ENCODE measurements at regions not wholly inside any gene's neighbourhood (a gene's known extent, or its start where the extent isn't known, plus 50 kb on each side); places are given as distances from the start of the nearest gene placed in this dataset.
"Not testable (repeated sequence)": the region's sequence is repeated elsewhere in the genome, so short reads cannot be mapped to it uniquely, and the experiment has no call there.

DNA sequence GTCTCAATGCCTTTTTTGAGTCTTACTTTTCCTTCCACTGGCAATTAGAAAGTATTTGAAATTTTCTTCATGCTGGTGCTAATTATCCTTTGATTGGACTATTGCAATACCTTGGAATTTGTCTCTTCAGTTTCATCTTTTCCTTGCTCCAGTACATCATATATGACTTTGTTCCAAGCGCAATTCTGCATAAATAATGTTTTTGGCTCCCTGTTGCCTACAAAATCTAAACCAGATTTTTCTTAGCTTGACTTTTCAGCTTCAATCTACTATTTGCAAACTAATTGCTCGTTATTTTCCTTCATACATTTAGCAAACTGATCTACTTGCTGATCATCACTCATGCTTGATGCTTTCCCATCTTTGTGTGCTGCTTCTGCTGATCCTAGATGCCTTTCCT is 230.8 kb upstream of the GPR149 start:
- Histone ChIP-seq H3K4me1 (ENCODE audit: control insufficient read depth, low read depth, low read length) (peaks cover 9% of the 10 kb centered on the region), H3K27me3 (ENCODE audit: control insufficient read depth, insufficient read depth, low read length) (no peaks in the 10 kb centered on the region), H3K4me3 (ENCODE audit: low read length) (no peak overlapping the region), H3K27ac (ENCODE audit: low read length) (no peak overlapping the region), H3K36me3 (ENCODE audit: control insufficient read depth, low read depth, low read length) (no peaks in the 10 kb centered on the region), H3K9me3 (ENCODE audit: control insufficient read depth, low read depth, low read length) (no peaks in the 10 kb centered on the region), H3K9ac (ENCODE audit: low read length) (no peak overlapping the region)

DNA sequence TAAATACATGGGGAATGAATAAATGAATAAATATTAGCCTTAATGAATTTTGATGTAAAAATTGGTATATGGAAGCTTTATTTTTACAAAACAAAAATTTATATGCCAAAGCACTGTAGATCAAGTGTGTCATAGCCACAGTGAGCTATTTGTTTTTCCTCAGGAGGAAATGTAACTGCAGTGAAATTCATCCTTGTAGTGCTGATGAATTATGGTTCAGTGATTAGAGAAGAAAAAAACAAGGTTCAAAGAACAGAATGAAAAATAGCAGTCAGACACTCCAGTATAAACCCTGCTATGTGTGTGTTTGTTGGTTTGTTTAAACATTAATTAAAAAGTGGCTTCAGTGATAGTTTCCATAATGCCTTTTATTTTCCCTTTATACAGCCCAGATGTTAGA is 228.0 kb upstream of the GPR149 start:
- H3K4me1 ChIP-seq (ENCODE audit: control insufficient read depth, low read depth, low read length), result peaks cover 9% of the 10 kb centered on the region

DNA sequence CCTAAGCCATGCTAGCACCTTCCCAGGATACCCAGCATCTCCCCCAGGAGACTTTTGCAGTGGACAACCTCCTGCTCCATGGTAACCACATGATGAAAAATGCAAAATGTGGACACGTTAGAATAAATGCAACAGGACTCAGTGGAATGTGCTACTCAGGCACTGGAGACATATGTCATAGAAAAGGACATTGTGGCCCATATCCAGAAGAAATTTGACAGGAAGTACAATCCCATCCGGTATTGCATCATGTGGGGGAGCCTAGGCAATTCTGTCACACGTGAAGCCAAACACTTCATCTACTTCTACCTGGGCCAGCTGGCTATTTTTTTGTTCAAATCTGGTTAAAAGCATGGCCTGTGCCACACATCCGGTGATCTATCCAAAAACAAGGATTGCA is 227.2 kb upstream of the GPR149 start:
- Histone ChIP-seq H3K9ac (ENCODE audit: low read length) (no peak overlapping the region), H3K27ac (ENCODE audit: low read length) (peak overlapping the region; percentile 39), H3K4me1 (ENCODE audit: control insufficient read depth, low read depth, low read length) (peaks cover 9% of the 10 kb centered on the region), H3K36me3 (ENCODE audit: control insufficient read depth, low read depth, low read length) (no peaks in the 10 kb centered on the region), H3K4me3 (ENCODE audit: low read length) (no peak overlapping the region), H3K27me3 (ENCODE audit: control insufficient read depth, insufficient read depth, low read length) (no peaks in the 10 kb centered on the region), H3K9me3 (ENCODE audit: control insufficient read depth, low read depth, low read length) (no peaks in the 10 kb centered on the region)

More for the DNA sequence above, 228.0 kb upstream of the GPR149 start:
- Histone ChIP-seq H3K27me3 (ENCODE audit: control insufficient read depth, insufficient read depth, low read length) (no peaks in the 10 kb centered on the region), H3K9ac (ENCODE audit: low read length) (no peak overlapping the region), H3K4me3 (ENCODE audit: low read length) (no peak overlapping the region), H3K9me3 (ENCODE audit: control insufficient read depth, low read depth, low read length) (no peaks in the 10 kb centered on the region), H3K36me3 (ENCODE audit: control insufficient read depth, low read depth, low read length) (no peaks in the 10 kb centered on the region), H3K27ac (ENCODE audit: low read length) (no peak overlapping the region)

DNA sequence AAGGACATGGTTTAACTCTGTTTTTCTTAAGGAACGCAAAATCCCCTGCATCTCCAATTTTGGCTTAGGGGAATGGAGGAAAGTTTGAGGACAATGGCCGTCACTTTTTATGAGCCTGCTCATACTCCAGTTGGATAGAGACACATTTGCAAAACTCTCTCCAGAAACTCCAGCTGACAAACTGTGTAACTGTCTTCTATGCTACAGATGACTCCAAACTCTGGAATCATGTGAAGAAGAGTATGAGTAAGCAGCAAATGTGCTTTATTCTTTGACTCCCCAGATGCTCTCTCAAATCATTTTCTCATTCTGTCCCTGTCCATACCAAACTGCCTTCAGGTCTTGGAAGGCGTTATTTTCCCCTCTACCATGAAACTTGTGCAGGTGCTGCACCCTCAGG is 226.5 kb upstream of the GPR149 start:
- Histone ChIP-seq H3K9me3 (ENCODE audit: control insufficient read depth, low read depth, low read length) (no peaks in the 10 kb centered on the region), H3K27ac (ENCODE audit: low read length) (no peak overlapping the region), H3K27me3 (ENCODE audit: control insufficient read depth, insufficient read depth, low read length) (no peaks in the 10 kb centered on the region), H3K4me3 (ENCODE audit: low read length) (no peak overlapping the region), H3K4me1 (ENCODE audit: control insufficient read depth, low read depth, low read length) (peaks cover 9% of the 10 kb centered on the region), H3K9ac (ENCODE audit: low read length) (no peak overlapping the region), H3K36me3 (ENCODE audit: control insufficient read depth, low read depth, low read length) (no peaks in the 10 kb centered on the region)

DNA sequence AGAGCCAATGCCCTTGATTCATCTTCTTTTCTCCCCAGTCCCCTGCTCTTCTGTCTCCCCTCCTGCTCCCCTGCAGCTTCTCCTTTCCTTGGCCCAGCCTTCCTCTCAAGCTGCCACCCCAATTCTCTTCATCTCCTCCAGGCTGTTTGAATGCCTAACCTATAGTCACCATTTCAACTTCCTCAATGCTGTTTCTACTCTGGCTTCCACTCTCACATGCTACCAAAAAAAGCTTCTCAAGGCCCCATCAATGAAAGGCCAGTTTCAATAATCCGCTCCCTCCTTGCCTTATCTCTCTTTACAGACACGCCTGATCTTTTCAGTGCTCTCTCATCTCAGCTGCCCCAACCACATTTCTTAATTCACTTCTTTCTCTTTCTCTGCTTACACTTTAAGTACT is 212.2 kb upstream of the GPR149 start:
- Histone ChIP-seq H3K4me1 (ENCODE audit: control insufficient read depth, low read depth, low read length) (no peaks in the 10 kb centered on the region), H3K9ac (ENCODE audit: low read length) (no peak overlapping the region), H3K9me3 (ENCODE audit: control insufficient read depth, low read depth, low read length) (no peaks in the 10 kb centered on the region), H3K36me3 (ENCODE audit: control insufficient read depth, low read depth, low read length) (no peaks in the 10 kb centered on the region), H3K4me3 (ENCODE audit: low read length) (no peak overlapping the region), H3K27me3 (ENCODE audit: control insufficient read depth, insufficient read depth, low read length) (no peaks in the 10 kb centered on the region), H3K27ac (ENCODE audit: low read length) (no peak overlapping the region)

DNA sequence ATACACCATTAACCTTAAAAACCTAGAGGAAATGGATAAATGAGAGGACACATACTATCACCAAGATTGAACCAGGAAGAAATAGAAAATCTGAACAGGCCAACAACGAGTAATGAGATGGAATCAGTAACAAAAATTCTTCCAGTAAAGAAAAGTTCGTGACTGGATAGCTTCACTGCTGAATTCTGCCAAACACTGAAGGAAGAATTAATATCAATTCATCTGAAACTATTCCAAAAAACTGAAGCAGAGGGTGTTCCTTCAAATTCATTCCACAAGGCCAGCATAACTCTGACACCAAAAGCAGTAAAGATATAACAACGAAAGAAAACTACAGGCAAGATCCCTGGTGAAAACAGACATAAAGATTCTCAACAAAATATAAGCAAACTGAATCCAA is 195.8 kb upstream of the GPR149 start:
- Histone ChIP-seq H3K4me3 (ENCODE audit: low read length) (no peak overlapping the region), H3K4me1 (ENCODE audit: control insufficient read depth, low read depth, low read length) (no peaks in the 10 kb centered on the region), H3K27ac (ENCODE audit: low read length) (no peak overlapping the region), H3K27me3 (ENCODE audit: control insufficient read depth, insufficient read depth, low read length) (no peaks in the 10 kb centered on the region), H3K36me3 (ENCODE audit: control insufficient read depth, low read depth, low read length) (no peaks in the 10 kb centered on the region), H3K9ac (ENCODE audit: low read length) (no peak overlapping the region), H3K9me3 (ENCODE audit: control insufficient read depth, low read depth, low read length) (no peaks in the 10 kb centered on the region)

DNA sequence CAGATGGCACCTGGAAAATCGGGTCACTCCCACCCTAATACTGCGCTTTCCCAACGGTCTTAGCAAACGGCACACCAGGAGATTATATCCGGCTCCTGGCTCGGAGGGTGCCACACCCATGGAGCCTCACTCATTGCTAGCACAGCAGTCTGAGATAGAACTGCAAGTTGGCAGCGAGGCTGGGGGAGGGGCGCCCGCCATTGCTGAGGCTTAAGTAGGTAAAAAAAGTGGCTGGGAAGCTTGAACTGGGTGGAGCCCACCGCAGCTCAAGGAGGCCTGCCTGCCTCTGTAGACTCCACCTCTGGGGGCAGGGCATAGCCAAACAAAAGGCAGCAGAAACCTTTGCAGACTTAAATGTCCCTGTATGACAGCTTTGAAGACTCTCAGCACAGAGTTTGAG is 189.6 kb upstream of the GPR149 start:
- H3K9ac ChIP-seq (ENCODE audit: low read length); H3K27ac ChIP-seq (ENCODE audit: low read length); H3K36me3 ChIP-seq (ENCODE audit: control insufficient read depth, low read depth, low read length); H3K9me3 ChIP-seq (ENCODE audit: control insufficient read depth, low read depth, low read length); H3K4me3 ChIP-seq (ENCODE audit: low read length); H3K4me1 ChIP-seq (ENCODE audit: control insufficient read depth, low read depth, low read length); H3K27me3 ChIP-seq (ENCODE audit: control insufficient read depth, insufficient read depth, low read length): not testable (repeated sequence)

DNA sequence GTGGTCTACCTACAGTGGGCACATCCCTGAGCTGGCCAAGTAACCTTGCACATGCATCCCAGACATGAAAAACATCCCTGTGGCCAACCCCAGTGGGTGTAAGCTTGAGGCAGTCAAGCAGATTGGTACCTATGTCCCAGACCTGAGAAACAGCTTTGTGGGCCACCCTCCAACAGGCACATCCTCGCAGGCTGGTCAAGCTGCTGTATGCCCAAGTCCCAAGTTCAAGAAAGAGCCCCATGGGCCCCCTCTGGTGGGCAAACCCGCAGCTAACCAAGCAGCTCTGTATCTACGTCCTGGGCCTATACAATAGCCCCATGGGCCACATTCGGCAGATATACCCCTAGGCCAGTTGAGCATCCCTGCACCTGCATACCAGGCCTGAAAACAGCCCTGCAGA is 186.3 kb upstream of the GPR149 start:
- H3K4me1 ChIP-seq (ENCODE audit: control insufficient read depth, low read depth, low read length), result no peaks in the 10 kb centered on the region

DNA sequence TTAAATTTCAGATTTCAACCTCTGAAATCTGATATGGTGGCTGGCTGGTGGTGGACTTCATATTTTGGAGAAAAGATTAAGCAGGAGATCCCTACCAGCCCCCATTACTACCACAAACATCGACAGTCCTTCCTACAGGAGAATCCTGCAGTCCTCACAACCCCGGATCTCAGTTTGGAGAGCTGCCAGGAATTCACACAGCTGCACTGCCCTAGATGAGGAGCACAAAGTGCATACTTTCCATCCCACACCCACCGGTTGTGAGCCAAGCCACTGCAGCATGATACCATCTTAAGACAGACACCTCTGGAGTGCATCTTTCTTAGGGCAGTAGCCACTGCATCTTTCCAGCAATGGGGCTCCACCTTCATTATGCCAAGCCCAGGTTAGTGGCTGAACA is 185.5 kb upstream of the GPR149 start:
- H3K9ac ChIP-seq (ENCODE audit: low read length), result no peak overlapping the region

More for the DNA sequence above, 186.3 kb upstream of the GPR149 start:
- no peak overlapping the region for H3K9ac ChIP-seq (ENCODE audit: low read length)
- H3K4me3 ChIP-seq (ENCODE audit: low read length), result no peak overlapping the region
- H3K27ac ChIP-seq (ENCODE audit: low read length), result no peak overlapping the region
- no peaks in the 10 kb centered on the region for H3K9me3 ChIP-seq (ENCODE audit: control insufficient read depth, low read depth, low read length)
- H3K36me3 ChIP-seq (ENCODE audit: control insufficient read depth, low read depth, low read length), result no peaks in the 10 kb centered on the region
- no peaks in the 10 kb centered on the region for H3K27me3 ChIP-seq (ENCODE audit: control insufficient read depth, insufficient read depth, low read length)

DNA sequence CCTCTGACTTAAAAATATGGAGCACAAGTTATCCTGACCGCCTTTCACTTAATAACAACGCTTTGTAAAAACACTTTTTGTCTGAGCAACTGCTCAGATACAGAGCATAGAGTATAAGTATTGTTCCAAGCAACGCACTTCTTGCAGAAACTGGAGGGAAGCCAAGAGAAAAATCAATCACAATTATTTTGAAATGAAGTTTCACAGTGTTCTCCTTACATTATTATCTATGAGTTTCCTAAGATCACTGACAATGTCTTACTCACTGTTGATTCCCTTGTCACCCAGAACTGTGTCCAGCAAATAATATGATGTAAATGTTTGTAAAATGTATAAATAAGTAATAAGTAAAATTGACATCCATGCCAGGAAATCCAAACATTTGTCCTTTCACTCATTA is 184.6 kb upstream of the GPR149 start:
- Histone ChIP-seq H3K27me3 (ENCODE audit: control insufficient read depth, insufficient read depth, low read length) (no peaks in the 10 kb centered on the region), H3K4me1 (ENCODE audit: control insufficient read depth, low read depth, low read length) (no peaks in the 10 kb centered on the region), H3K9me3 (ENCODE audit: control insufficient read depth, low read depth, low read length) (no peaks in the 10 kb centered on the region), H3K27ac (ENCODE audit: low read length) (no peak overlapping the region), H3K4me3 (ENCODE audit: low read length) (no peak overlapping the region), H3K9ac (ENCODE audit: low read length) (no peak overlapping the region), H3K36me3 (ENCODE audit: control insufficient read depth, low read depth, low read length) (no peaks in the 10 kb centered on the region)

More for the DNA sequence above, 185.5 kb upstream of the GPR149 start:
- H3K27me3 ChIP-seq (ENCODE audit: control insufficient read depth, insufficient read depth, low read length), result no peaks in the 10 kb centered on the region
- H3K9me3 ChIP-seq (ENCODE audit: control insufficient read depth, low read depth, low read length), result no peaks in the 10 kb centered on the region
- no peaks in the 10 kb centered on the region for H3K4me1 ChIP-seq (ENCODE audit: control insufficient read depth, low read depth, low read length)
- no peaks in the 10 kb centered on the region for H3K36me3 ChIP-seq (ENCODE audit: control insufficient read depth, low read depth, low read length)
- H3K27ac ChIP-seq (ENCODE audit: low read length), result no peak overlapping the region
- no peak overlapping the region for H3K4me3 ChIP-seq (ENCODE audit: low read length)

DNA sequence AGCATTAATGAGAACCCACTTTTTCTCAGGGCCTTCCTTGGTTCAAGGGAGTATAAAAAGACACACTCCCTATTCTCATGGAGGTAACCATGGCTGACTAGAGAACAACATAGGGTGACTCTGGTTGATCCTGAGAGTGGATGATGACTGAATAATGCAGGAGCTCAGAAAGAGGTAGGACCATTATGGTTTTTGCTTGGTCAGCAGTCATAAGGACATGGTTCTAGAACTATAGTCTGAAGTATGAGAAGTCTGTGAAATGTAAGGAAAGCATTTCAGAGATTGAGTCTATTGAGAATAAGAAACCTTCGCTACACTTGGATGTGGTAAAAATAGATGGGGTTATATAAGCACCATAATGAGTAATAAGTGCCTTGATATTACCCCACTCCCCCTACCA is 184.1 kb upstream of the GPR149 start:
- no peaks in the 10 kb centered on the region for H3K4me1 ChIP-seq (ENCODE audit: control insufficient read depth, low read depth, low read length)
- no peak overlapping the region for H3K4me3 ChIP-seq (ENCODE audit: low read length)
- no peaks in the 10 kb centered on the region for H3K27me3 ChIP-seq (ENCODE audit: control insufficient read depth, insufficient read depth, low read length)
- no peaks in the 10 kb centered on the region for H3K9me3 ChIP-seq (ENCODE audit: control insufficient read depth, low read depth, low read length)
- no peaks in the 10 kb centered on the region for H3K36me3 ChIP-seq (ENCODE audit: control insufficient read depth, low read depth, low read length)
- no peak overlapping the region for H3K9ac ChIP-seq (ENCODE audit: low read length)
- H3K27ac ChIP-seq (ENCODE audit: low read length), result no peak overlapping the region

DNA sequence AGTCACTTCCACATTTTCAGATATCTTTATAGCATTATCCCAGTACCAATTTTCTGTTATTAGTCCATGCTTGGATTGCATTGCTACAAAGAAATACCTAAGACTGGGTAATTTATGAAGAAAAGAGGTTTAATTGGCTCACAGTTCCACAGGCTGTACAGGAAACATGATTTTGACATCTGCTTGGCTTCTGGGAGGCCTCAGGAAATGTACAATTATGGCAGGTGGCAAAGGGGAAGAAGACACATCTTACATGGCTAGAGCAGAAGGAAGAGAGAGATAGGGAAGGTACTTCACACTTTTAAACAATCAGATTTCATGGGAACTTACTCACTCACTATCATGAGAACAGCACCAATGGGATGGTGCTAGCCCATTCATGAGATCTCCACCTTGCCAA is 172.3 kb upstream of the GPR149 start:
- no peaks in the 10 kb centered on the region for H3K9me3 ChIP-seq (ENCODE audit: control insufficient read depth, low read depth, low read length)
- H3K27me3 ChIP-seq (ENCODE audit: control insufficient read depth, insufficient read depth, low read length), result no peaks in the 10 kb centered on the region
- H3K9ac ChIP-seq (ENCODE audit: low read length), result no peak overlapping the region
- H3K4me3 ChIP-seq (ENCODE audit: low read length), result no peak overlapping the region
- no peaks in the 10 kb centered on the region for H3K36me3 ChIP-seq (ENCODE audit: control insufficient read depth, low read depth, low read length)
- no peaks in the 10 kb centered on the region for H3K4me1 ChIP-seq (ENCODE audit: control insufficient read depth, low read depth, low read length)
- H3K27ac ChIP-seq (ENCODE audit: low read length), result no peak overlapping the region

Data from iPS-18a (cell line).